Natural killer cell (primary cell): ENCODE measurements at regions not wholly inside any gene's neighbourhood (a gene's known extent, or its start where the extent isn't known, plus 50 kb on each side); places are given as distances from the start of the nearest gene placed in this dataset.

ENCODE experiments used
- ATAC-seq, 3 donors: fragments of 150-1000 bp in 2 of 3; fragments of 200-7000 bp in 1 of 3; cut with Tn5 transposase; 1 replicate in 1 of 3; 2 replicates in 2 of 3; pipeline ENCODE4 v1.10.0; 2021; ENCODE audit warnings: mild to moderate bottlenecking in 2 of 3, moderate library complexity in 2 of 3
- DNase-seq, 2 donors: peaks; one replicate each; pipeline versions ENCODE4 v3.0.0 to v3.0.0-alpha.2; 2013 to 2021; ENCODE audit warnings: mixed read lengths in 1 of 2
- H3K27ac ChIP-seq: one replicate; pipeline ENCODE4 v1.5.1; 2013; ENCODE audit warnings: mild to moderate bottlenecking, low read length
- H3K27me3 ChIP-seq: one replicate; pipeline ENCODE4 v1.6.1; 2013; ENCODE audit warnings: low read length; ENCODE audit not compliant: control insufficient read depth, insufficient read depth
- H3K36me3 ChIP-seq: one replicate; pipeline ENCODE4 v1.6.1; 2013; ENCODE audit warnings: low read length; ENCODE audit not compliant: control insufficient read depth, insufficient read depth
- H3K4me1 ChIP-seq: one replicate; pipeline ENCODE4 v1.6.1; 2013; ENCODE audit warnings: low read length; ENCODE audit not compliant: control insufficient read depth, insufficient read depth
- H3K4me3 ChIP-seq: one replicate; pipeline ENCODE4 v1.5.1; 2013; ENCODE audit warnings: low read length
- H3K9me3 ChIP-seq: one replicate; pipeline ENCODE4 v1.6.1; 2013; ENCODE audit warnings: low read length; ENCODE audit not compliant: control insufficient read depth, insufficient read depth
- H3K27ac Mint-ChIP-seq, 2 donors: one replicate each; pipeline ENCODE4 v1.8.0; 2022; ENCODE audit warnings: mild to moderate bottlenecking in 2 of 2, mixed read lengths in 2 of 2, moderate library complexity in 1 of 2
- H3K27me3 Mint-ChIP-seq, 2 donors: one replicate each; pipeline ENCODE4 v1.8.0; 2022; ENCODE audit warnings: low read depth in 2 of 2, mixed read lengths in 2 of 2
- H3K36me3 Mint-ChIP-seq: one replicate; pipeline ENCODE4 v1.8.0; 2022; ENCODE audit warnings: mixed read lengths
- H3K4me1 Mint-ChIP-seq, 2 donors: one replicate each; pipeline ENCODE4 v1.8.0; 2022; ENCODE audit warnings: mixed read lengths in 2 of 2
- H3K4me3 Mint-ChIP-seq: one replicate; pipeline ENCODE4 v1.8.0; 2022; ENCODE audit warnings: mild to moderate bottlenecking, moderate library complexity, mixed read lengths
- H3K9me3 Mint-ChIP-seq, 2 donors: one replicate each; pipeline ENCODE4 v1.8.0; 2022; ENCODE audit warnings: mixed read lengths in 2 of 2
- WGBS: methylation state at CpG from one replicate; pipeline ENCODE4 v1.1.7; 2013; ENCODE audit warnings: missing lambda C conversion rate; ENCODE audit not compliant: insufficient coverage; 5-methylcytosine and 5-hydroxymethylcytosine counted together
- intact Hi-C: fragments of 100-400 bp; cut with micrococcal nuclease; formaldehyde crosslinking; loops from one replicate; pipeline ENCODE4 v1.14.2; 2022
- TF ChIP-seq, protein P1 (sequence below): fragments of 200-600 bp; IDR thresholded peaks from one replicate; pipeline ENCODE4 v1.8.0; 2022; ENCODE audit warnings: antibody characterized with exemption

GRCh38 chr2:222034058-222034457 lies 264.7 kb downstream of the PAX3 start:
- ATAC-seq, result no peak
- Mint-ChIP-seq H3K9me3 (no peaks in the 10 kb centered on the region), H3K4me1 (no peaks in the 10 kb centered on the region), H3K4me3 (no peak overlapping the region), H3K27ac (no peak overlapping the region), H3K36me3 (no peaks in the 10 kb centered on the region), H3K27me3 (no peaks in the 10 kb centered on the region)
- no peak overlapping the region for H3K4me3 ChIP-seq
- H3K36me3 ChIP-seq, result no peaks in the 10 kb centered on the region
- WGBS, result 87% methylated on average over 3 of the region's 3 CpGs
- H3K27ac ChIP-seq, result no peak overlapping the region
- intact Hi-C loops, result no loop called here
- TF ChIP-seq, protein P1, sequence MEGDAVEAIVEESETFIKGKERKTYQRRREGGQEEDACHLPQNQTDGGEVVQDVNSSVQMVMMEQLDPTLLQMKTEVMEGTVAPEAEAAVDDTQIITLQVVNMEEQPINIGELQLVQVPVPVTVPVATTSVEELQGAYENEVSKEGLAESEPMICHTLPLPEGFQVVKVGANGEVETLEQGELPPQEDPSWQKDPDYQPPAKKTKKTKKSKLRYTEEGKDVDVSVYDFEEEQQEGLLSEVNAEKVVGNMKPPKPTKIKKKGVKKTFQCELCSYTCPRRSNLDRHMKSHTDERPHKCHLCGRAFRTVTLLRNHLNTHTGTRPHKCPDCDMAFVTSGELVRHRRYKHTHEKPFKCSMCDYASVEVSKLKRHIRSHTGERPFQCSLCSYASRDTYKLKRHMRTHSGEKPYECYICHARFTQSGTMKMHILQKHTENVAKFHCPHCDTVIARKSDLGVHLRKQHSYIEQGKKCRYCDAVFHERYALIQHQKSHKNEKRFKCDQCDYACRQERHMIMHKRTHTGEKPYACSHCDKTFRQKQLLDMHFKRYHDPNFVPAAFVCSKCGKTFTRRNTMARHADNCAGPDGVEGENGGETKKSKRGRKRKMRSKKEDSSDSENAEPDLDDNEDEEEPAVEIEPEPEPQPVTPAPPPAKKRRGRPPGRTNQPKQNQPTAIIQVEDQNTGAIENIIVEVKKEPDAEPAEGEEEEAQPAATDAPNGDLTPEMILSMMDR, result no peak
- DNase-seq, result no peak
- no peaks in the 10 kb centered on the region for H3K4me1 ChIP-seq
- no peaks in the 10 kb centered on the region for H3K9me3 ChIP-seq
- no peaks in the 10 kb centered on the region for H3K27me3 ChIP-seq

DNA sequence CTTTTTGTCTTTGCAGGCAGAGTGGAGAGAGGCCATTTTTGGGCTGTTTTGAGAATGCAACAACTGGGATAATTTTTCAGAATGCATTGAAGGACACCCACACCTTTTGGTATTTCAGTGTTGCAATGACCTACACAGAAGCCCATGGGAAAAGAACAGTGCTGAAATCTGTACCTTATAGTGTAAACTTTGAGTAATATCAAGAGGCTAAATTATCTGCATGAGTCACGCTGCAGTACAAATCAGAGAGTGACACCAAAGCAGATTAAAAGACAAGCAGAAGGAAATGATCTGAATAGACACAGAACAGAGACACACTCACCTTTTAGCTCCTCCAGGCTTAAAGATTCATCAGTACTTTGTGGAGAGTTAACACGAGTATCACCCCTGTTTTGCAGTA lies 265.3 kb downstream of the PAX3 start:
- H3K27ac ChIP-seq, result no peak overlapping the region
- Mint-ChIP-seq H3K9me3 (no peaks in the 10 kb centered on the region), H3K27ac (no peak overlapping the region), H3K4me1 (no peaks in the 10 kb centered on the region), H3K36me3 (no peaks in the 10 kb centered on the region), H3K27me3 (no peaks in the 10 kb centered on the region), H3K4me3 (no peak overlapping the region)
- intact Hi-C loops, result no loop called here
- no peak overlapping the region for H3K4me3 ChIP-seq
- H3K9me3 ChIP-seq, result no peaks in the 10 kb centered on the region
- H3K36me3 ChIP-seq, result no peaks in the 10 kb centered on the region
- ATAC-seq, result no peak
- no peak for DNase-seq
- H3K4me1 ChIP-seq, result no peaks in the 10 kb centered on the region
- H3K27me3 ChIP-seq, result no peaks in the 10 kb centered on the region
- TF ChIP-seq, protein P1, result no peak
- WGBS, result 72% methylated on average over 1 of the region's 2 CpGs

DNA sequence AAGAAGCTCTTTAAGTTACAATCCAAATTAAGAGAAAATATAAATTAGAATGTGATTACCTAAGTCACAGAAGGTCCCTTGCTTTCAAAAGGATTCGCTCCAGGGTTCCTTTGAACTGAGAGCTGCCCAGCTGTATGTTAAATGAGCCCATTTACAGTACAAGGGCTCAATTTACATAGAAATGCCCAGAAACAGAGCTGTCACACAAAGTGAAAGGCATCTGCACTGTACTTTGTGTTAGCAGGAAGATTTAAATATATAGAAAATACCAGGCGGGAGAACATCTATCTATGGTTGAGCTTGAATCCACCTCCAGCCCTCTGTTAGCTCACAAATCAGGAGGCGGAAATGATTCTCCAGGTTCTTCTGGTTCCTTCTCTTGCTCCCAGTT lies 272.9 kb downstream of the PAX3 start:
- no peak overlapping the region for H3K4me3 ChIP-seq
- no peaks in the 10 kb centered on the region for H3K27me3 Mint-ChIP-seq
- H3K36me3 ChIP-seq, result no peaks in the 10 kb centered on the region
- no peak overlapping the region for H3K4me3 Mint-ChIP-seq
- H3K27ac ChIP-seq, result no peak overlapping the region
- TF ChIP-seq, protein P1, result no peak
- DNase-seq, result no peak
- H3K9me3 Mint-ChIP-seq, result no peaks in the 10 kb centered on the region
- no peaks in the 10 kb centered on the region for H3K9me3 ChIP-seq
- WGBS, result 71% methylated on average over 3 of the region's 3 CpGs
- no peaks in the 10 kb centered on the region for H3K36me3 Mint-ChIP-seq
- H3K4me1 ChIP-seq, result no peaks in the 10 kb centered on the region
- no peaks in the 10 kb centered on the region for H3K27me3 ChIP-seq
- no peak for ATAC-seq
- peaks cover 0 to 5% of the 10 kb centered on the region in 2 donors for H3K4me1 Mint-ChIP-seq
- intact Hi-C loops, result no loop called here
- H3K27ac Mint-ChIP-seq, result no peak overlapping the region
